ENCODE measurements at regions not wholly inside any gene's neighbourhood (a gene's known extent, or its start where the extent isn't known, plus 50 kb on each side); places are given as distances from the start of the nearest gene placed in this dataset.

DNA sequence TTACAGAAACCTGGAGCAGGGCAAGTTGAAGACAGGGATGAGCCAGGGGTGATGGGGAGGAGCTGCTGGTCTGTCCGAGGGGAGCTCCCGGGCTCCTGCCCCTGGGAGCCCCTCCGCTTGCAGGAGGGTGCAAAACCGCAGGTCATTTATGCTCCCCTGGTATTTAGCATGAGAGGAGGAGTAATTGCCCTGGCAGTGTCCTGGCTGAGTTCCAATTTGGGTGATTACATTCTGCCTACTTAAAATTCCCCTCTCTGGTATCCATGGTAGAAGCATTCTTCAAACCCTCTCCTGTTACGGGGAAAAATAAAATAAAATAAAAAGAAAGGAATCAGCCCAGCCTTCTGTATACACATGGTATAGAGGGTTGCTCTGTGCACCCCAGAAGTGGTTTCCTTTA is 61.7 kb upstream of the VRK1 start:
- no peaks in the 10 kb centered on the region for H3K4me1 Mint-ChIP-seq (ENCODE audit: low read depth, unreplicated experiment)
- TF ChIP-seq, protein P1, sequence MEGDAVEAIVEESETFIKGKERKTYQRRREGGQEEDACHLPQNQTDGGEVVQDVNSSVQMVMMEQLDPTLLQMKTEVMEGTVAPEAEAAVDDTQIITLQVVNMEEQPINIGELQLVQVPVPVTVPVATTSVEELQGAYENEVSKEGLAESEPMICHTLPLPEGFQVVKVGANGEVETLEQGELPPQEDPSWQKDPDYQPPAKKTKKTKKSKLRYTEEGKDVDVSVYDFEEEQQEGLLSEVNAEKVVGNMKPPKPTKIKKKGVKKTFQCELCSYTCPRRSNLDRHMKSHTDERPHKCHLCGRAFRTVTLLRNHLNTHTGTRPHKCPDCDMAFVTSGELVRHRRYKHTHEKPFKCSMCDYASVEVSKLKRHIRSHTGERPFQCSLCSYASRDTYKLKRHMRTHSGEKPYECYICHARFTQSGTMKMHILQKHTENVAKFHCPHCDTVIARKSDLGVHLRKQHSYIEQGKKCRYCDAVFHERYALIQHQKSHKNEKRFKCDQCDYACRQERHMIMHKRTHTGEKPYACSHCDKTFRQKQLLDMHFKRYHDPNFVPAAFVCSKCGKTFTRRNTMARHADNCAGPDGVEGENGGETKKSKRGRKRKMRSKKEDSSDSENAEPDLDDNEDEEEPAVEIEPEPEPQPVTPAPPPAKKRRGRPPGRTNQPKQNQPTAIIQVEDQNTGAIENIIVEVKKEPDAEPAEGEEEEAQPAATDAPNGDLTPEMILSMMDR (IDR thresholded peaks at IDR 0.05; ENCODE audit: unreplicated experiment), result no peak
- BruUV-seq (replicated peaks), result no TSS peak
- no peaks in the 10 kb centered on the region for H3K9me3 Mint-ChIP-seq (ENCODE audit: low read depth, unreplicated experiment)
- no peak for DNase-seq
- no peak overlapping the region for H3K4me3 Mint-ChIP-seq (ENCODE audit: low read depth, unreplicated experiment)
- CTCF ChIA-PET, result no interaction called here
- no peaks in the 10 kb centered on the region for H3K36me3 Mint-ChIP-seq (ENCODE audit: insufficient read depth, unreplicated experiment)
- H3K27ac Mint-ChIP-seq (ENCODE audit: unreplicated experiment), result no peak overlapping the region
- H3K27me3 Mint-ChIP-seq (ENCODE audit: unreplicated experiment), result peaks cover 90% of the 10 kb centered on the region
- intact Hi-C loops (cut with micrococcal nuclease; ENCODE audit: unreplicated experiment), result no loop called here

DNA sequence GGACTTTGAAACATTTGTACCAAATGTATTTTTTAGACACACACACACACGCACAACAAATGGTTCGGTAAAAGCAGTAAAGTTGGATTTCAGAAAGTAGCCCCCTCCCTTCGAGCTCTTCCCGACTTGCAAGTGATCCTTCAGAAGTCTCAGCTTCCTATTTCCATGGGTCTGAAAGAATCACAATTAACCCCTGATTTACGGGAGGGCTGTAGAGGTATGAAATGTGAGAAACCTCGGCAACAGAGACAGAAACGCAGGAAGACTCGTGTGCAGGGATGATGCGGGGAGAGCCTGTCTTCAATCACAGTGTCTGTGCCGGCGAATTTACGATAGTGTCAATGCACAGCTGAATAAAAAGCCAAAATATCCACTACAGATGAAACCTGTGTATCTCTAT is 60.7 kb upstream of the VRK1 start:
- H3K4me3 Mint-ChIP-seq (ENCODE audit: low read depth, unreplicated experiment), result no peak overlapping the region
- no peaks in the 10 kb centered on the region for H3K9me3 Mint-ChIP-seq (ENCODE audit: low read depth, unreplicated experiment)
- H3K27ac Mint-ChIP-seq (ENCODE audit: unreplicated experiment), result no peak overlapping the region
- no peaks in the 10 kb centered on the region for H3K36me3 Mint-ChIP-seq (ENCODE audit: insufficient read depth, unreplicated experiment)
- CTCF ChIA-PET, result no interaction called here
- intact Hi-C loops (cut with micrococcal nuclease; ENCODE audit: unreplicated experiment), result no loop called here
- DNase-seq, result no peak
- peaks cover 89% of the 10 kb centered on the region for H3K27me3 Mint-ChIP-seq (ENCODE audit: unreplicated experiment)
- no peaks in the 10 kb centered on the region for H3K4me1 Mint-ChIP-seq (ENCODE audit: low read depth, unreplicated experiment)
- BruUV-seq (replicated peaks), result no TSS peak
- TF ChIP-seq, protein P1 (IDR thresholded peaks at IDR 0.05; ENCODE audit: unreplicated experiment), result no peak

DNA sequence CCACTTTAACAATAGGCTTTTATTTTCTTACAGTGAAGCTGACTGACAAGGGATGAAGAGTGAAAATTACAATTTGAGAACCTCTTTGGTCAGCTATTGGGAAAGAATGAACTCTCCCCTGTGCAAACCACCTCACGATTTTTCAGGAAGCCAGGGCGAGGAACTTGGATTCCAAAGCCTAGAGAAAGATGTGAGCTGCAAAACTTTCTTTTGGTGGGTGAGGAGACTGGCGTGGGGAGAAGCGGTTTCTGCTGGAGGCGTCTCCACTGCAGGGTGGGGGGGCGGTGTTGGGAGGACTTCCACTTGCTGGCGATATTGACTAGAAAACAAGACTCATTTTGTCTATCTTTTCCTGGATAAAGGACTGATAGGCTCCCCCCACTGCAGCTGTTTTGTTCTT is 59.3 kb upstream of the VRK1 start:
- TF ChIP-seq, protein P1 (IDR thresholded peaks at IDR 0.05; ENCODE audit: unreplicated experiment), result no peak
- CTCF ChIA-PET, result no interaction called here
- no TSS peak for BruUV-seq (replicated peaks)
- H3K27ac Mint-ChIP-seq (ENCODE audit: unreplicated experiment), result no peak overlapping the region
- intact Hi-C loops (cut with micrococcal nuclease; ENCODE audit: unreplicated experiment), result no loop called here
- no peaks in the 10 kb centered on the region for H3K9me3 Mint-ChIP-seq (ENCODE audit: low read depth, unreplicated experiment)
- H3K27me3 Mint-ChIP-seq (ENCODE audit: unreplicated experiment), result peaks cover 89% of the 10 kb centered on the region
- no peaks in the 10 kb centered on the region for H3K36me3 Mint-ChIP-seq (ENCODE audit: insufficient read depth, unreplicated experiment)
- no peak overlapping the region for H3K4me3 Mint-ChIP-seq (ENCODE audit: low read depth, unreplicated experiment)
- peaks cover 9% of the 10 kb centered on the region for H3K4me1 Mint-ChIP-seq (ENCODE audit: low read depth, unreplicated experiment)
- DNase-seq, result no peak

DNA sequence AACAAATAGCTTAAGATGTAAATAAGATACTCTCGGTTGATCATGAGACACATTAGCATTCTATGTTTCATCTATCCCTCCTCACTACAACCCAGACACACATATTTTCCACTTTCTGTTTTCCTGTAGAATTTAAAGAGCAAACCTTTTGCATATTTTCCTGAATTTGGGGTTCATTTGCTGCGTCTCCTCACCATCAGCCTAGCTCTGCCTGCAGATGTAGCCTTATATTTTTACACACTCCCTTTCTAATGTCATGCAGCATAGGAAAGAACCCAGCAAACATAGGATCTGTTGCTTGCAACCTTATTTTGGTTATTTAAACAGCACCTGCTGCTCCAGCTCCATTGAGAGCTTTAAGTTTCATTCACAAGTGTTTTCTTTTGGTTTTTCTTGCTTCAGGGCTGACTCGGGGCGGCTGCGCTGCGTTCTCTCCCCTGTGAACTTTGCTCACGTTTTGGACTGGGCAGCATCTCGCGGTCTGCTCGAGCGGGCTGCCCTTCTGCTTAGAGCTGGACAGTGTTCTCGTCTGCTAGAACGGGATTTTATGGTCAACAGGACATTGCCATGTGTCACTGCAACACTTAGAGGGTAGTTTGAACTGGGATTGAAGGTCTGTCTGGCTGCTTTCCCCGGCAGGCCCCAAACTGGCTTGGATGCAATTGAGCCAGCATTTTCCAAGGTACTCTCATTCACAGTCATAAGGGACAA is 57.8 kb upstream of the VRK1 start:
- H3K9me3 Mint-ChIP-seq (ENCODE audit: low read depth, unreplicated experiment), result no peaks in the 10 kb centered on the region
- CTCF ChIA-PET, result no interaction called here
- no peaks in the 10 kb centered on the region for H3K36me3 Mint-ChIP-seq (ENCODE audit: insufficient read depth, unreplicated experiment)
- intact Hi-C loops (cut with micrococcal nuclease; ENCODE audit: unreplicated experiment), result no loop called here
- peaks cover 9% of the 10 kb centered on the region for H3K4me1 Mint-ChIP-seq (ENCODE audit: low read depth, unreplicated experiment)
- DNase-seq, result no peak
- peaks cover 89% of the 10 kb centered on the region for H3K27me3 Mint-ChIP-seq (ENCODE audit: unreplicated experiment)
- no peak overlapping the region for H3K4me3 Mint-ChIP-seq (ENCODE audit: low read depth, unreplicated experiment)
- H3K27ac Mint-ChIP-seq (ENCODE audit: unreplicated experiment), result no peak overlapping the region
- no TSS peak for BruUV-seq (replicated peaks)
- TF ChIP-seq, protein P1 (IDR thresholded peaks at IDR 0.05; ENCODE audit: unreplicated experiment), result no peak

All from Calu3 (cell line).